ENCODE measurements at regions not wholly inside any gene's neighbourhood (a gene's known extent, or its start where the extent isn't known, plus 50 kb on each side); places are given as distances from the start of the nearest gene placed in this dataset.

DNA sequence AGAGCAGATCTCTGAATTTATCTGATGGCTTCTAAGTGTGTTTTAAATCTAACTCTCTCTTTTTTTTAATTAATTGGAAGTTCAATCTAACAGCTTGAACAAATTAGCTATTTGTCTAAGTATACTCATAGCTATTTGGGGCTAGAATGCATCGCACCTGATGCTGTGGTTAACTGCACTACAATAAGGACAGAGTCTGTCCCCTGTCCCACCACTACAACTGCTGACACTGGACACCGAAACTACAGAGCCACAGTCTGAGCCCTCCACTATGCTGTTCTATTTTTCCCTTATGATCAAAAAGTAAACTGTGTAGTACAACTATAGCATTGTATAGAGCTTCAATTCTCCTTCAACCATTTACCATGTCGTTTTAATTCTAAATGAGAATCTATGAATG lies 89.4 kb upstream of the AHR start:
- Histone ChIP-seq H3K79me2 (no peaks in the 10 kb centered on the region), H3K4me3 (ENCODE audit: low read depth, low read length) (no peak overlapping the region), H2AFZ (no peak overlapping the region), H3K27ac (no peak overlapping the region), H3K4me1 (no peaks in the 10 kb centered on the region), H3K27me3 (ENCODE audit: control insufficient read depth, insufficient read depth, low read length) (no peaks in the 10 kb centered on the region), H3K9me3 (ENCODE audit: control insufficient read depth, low read length) (no peaks in the 10 kb centered on the region), H3K36me3 (ENCODE audit: control insufficient read depth, insufficient read depth, low read length) (no peaks in the 10 kb centered on the region), H3K9ac (no peak overlapping the region), H3K4me2 (ENCODE audit: low read length) (no peak overlapping the region)
- TF ChIP-seq, protein P1, sequence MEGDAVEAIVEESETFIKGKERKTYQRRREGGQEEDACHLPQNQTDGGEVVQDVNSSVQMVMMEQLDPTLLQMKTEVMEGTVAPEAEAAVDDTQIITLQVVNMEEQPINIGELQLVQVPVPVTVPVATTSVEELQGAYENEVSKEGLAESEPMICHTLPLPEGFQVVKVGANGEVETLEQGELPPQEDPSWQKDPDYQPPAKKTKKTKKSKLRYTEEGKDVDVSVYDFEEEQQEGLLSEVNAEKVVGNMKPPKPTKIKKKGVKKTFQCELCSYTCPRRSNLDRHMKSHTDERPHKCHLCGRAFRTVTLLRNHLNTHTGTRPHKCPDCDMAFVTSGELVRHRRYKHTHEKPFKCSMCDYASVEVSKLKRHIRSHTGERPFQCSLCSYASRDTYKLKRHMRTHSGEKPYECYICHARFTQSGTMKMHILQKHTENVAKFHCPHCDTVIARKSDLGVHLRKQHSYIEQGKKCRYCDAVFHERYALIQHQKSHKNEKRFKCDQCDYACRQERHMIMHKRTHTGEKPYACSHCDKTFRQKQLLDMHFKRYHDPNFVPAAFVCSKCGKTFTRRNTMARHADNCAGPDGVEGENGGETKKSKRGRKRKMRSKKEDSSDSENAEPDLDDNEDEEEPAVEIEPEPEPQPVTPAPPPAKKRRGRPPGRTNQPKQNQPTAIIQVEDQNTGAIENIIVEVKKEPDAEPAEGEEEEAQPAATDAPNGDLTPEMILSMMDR (IDR thresholded peaks at IDR 0.05) = no peak

DNA sequence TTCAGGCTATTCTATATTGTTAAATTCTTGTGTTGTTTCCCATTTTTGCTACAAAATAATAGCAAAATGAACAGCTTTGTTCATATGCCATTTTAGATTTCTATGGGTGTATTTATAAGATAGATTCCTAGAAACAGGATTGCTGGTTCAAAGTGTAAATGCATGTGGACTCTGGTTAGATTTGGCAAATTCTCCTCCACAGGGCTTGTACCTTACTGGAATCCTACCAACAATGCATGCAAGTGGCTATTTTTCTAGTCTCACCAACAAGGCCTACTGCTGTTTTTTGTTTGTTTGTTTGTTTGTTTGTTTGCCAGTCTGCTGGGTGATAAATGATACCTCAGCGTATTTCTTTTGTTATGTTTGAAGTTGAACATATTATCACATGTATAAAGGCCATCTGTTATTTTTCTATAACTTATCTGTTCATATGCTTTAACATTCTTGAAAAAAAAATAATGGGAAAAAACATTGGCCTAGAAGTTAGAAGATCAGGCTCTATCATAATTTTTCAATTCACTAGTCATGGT lies 87.1 kb upstream of the AHR start:
- TF ChIP-seq, protein P1 (IDR thresholded peaks at IDR 0.05) = no peak

DNA sequence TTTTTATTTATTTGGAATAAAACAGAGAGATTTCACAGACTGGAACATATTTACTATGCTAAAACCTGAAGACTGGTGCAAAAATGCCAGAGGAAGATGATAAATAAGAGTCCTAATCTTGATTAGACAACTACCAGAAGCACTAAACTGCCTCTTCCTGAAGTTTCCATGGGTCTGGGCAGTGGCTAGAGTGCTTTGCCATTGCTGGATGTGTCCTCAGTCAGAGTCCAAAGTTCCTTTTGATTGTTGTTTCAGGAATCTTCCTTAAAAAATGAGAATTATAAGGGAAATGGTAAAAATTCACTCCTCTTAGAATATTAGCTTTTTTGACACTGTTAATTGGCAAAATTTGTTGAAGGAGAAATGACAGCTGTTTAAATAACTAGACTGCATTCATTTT lies 86.3 kb upstream of the AHR start:
- no peaks in the 10 kb centered on the region for H3K36me3 ChIP-seq (ENCODE audit: control insufficient read depth, insufficient read depth, low read length)
- no peaks in the 10 kb centered on the region for H3K27me3 ChIP-seq (ENCODE audit: control insufficient read depth, insufficient read depth, low read length)
- H3K27ac ChIP-seq = no peak overlapping the region
- no peak overlapping the region for H3K4me2 ChIP-seq (ENCODE audit: low read length)
- no peak overlapping the region for H2AFZ ChIP-seq
- H3K4me1 ChIP-seq = no peaks in the 10 kb centered on the region
- no peaks in the 10 kb centered on the region for H3K9me3 ChIP-seq (ENCODE audit: control insufficient read depth, low read length)
- no peaks in the 10 kb centered on the region for H3K79me2 ChIP-seq
- no peak overlapping the region for H3K9ac ChIP-seq
- TF ChIP-seq, protein P1 (IDR thresholded peaks at IDR 0.05) = no peak
- no peak overlapping the region for H3K4me3 ChIP-seq (ENCODE audit: low read depth, low read length)

More for the DNA sequence above, 87.1 kb upstream of the AHR start:
- Histone ChIP-seq H2AFZ (no peak overlapping the region), H3K9ac (no peak overlapping the region), H3K4me1 (no peaks in the 10 kb centered on the region), H3K4me2 (ENCODE audit: low read length) (no peak overlapping the region), H3K36me3 (ENCODE audit: control insufficient read depth, insufficient read depth, low read length) (no peaks in the 10 kb centered on the region), H3K4me3 (ENCODE audit: low read depth, low read length) (no peak overlapping the region), H3K27me3 (ENCODE audit: control insufficient read depth, insufficient read depth, low read length) (no peaks in the 10 kb centered on the region), H3K79me2 (no peaks in the 10 kb centered on the region), H3K9me3 (ENCODE audit: control insufficient read depth, low read length) (no peaks in the 10 kb centered on the region), H3K27ac (no peak overlapping the region)

DNA sequence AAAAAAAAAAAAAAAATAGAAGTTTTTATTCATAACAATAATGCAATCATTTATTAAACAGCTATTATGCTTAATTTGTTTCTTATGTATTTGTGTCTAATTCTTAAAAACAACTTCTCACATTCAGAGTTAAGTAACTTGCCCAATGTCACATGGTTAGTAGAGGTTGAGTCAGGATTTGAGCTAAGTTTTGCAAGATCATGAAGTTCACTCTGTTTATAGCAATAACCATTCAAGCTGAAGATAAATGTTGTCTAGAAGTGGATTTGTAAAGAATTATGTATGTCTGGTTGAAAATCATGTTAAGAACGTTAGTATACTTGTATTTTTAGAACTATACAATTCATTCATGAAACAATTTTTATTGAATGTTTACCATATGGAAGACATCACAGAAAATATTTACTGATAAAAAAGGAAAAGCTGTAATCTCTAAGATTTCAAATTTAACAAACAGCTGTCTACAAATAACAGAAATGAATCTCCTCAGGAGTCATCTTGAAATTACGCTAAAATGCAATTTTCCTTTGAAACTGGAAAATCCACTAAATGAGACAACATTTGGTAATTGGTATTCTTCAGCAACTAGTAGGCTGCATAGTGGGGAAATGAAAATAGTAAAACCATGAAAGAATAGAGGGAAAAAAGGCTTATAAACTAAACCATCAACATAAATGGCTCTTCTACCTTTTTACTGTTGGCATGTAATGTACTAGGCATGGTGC lies 70.5 kb upstream of the AHR start:
- no peaks in the 10 kb centered on the region for H3K79me2 ChIP-seq
- H3K9ac ChIP-seq = no peak overlapping the region
- H3K27me3 ChIP-seq (ENCODE audit: control insufficient read depth, insufficient read depth, low read length) = no peaks in the 10 kb centered on the region
- no peak overlapping the region for H2AFZ ChIP-seq
- no peak overlapping the region for H3K4me3 ChIP-seq (ENCODE audit: low read depth, low read length)
- H3K27ac ChIP-seq = no peak overlapping the region
- H3K9me3 ChIP-seq (ENCODE audit: control insufficient read depth, low read length) = no peaks in the 10 kb centered on the region
- TF ChIP-seq, protein P1 (IDR thresholded peaks at IDR 0.05) = no peak
- H3K4me1 ChIP-seq = no peaks in the 10 kb centered on the region
- H3K36me3 ChIP-seq (ENCODE audit: control insufficient read depth, insufficient read depth, low read length) = no peaks in the 10 kb centered on the region
- H3K4me2 ChIP-seq (ENCODE audit: low read length) = no peak overlapping the region

DNA sequence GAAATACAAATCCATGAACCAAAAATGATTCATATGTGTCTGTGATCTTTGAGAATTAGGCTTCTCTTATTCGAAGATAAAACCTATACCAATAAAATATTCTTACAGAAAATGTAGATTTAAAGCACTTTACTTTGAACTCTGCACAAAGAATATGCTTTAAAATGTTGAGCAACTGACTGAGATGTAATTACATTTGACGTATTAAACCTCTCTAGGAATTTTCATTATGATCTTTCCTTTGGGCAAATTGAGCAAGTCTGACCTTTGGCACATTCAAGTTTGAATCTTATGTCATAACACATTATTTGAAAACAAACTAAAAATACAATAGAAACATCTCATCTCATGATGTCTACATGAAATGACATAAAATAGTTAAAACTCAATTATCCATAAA lies 69.2 kb upstream of the AHR start:
- H3K79me2 ChIP-seq = no peaks in the 10 kb centered on the region
- H3K4me2 ChIP-seq (ENCODE audit: low read length) = no peak overlapping the region
- H3K9me3 ChIP-seq (ENCODE audit: control insufficient read depth, low read length) = no peaks in the 10 kb centered on the region
- no peak overlapping the region for H3K27ac ChIP-seq
- H3K4me1 ChIP-seq = no peaks in the 10 kb centered on the region
- H3K9ac ChIP-seq = no peak overlapping the region
- no peaks in the 10 kb centered on the region for H3K27me3 ChIP-seq (ENCODE audit: control insufficient read depth, insufficient read depth, low read length)
- H2AFZ ChIP-seq = no peak overlapping the region
- H3K36me3 ChIP-seq (ENCODE audit: control insufficient read depth, insufficient read depth, low read length) = no peaks in the 10 kb centered on the region
- no peak overlapping the region for H3K4me3 ChIP-seq (ENCODE audit: low read depth, low read length)
- TF ChIP-seq, protein P1 (IDR thresholded peaks at IDR 0.05) = no peak

All from parathyroid adenoma (tissue), 2 donors.